PC-3 (cell line): ENCODE measurements at regions not wholly inside any gene's neighbourhood (a gene's known extent, or its start where the extent isn't known, plus 50 kb on each side); places are given as distances from the start of the nearest gene placed in this dataset.

Source experiments
- ATAC-seq: fragments of 200-7000 bp; cut with Tn5 transposase; 2 replicates; pipeline ENCODE4 v1.9.1; 2020; ENCODE audit warnings: mild to moderate bottlenecking, moderate library complexity
- BruUV-seq: library from RNA; stranded (reverse); fragments of 400-500 nt; replicated peaks from 2 replicates; lab custom pipeline; 2021; lab: Mats Ljungman, UMichigan
- CTCF ChIA-PET: fragments of 300-600 bp; sonication (Branson Sonifier 250); formaldehyde crosslinking; loops from one replicate; lab custom pipeline; 2022; ENCODE audit warnings: antibody characterized with exemption; lab: Charles Lee
- POLR2A ChIA-PET: fragments of 300-600 bp; sonication (Branson Sonifier 250); formaldehyde crosslinking; loops from one replicate; lab custom pipeline; 2022; ENCODE audit warnings: antibody characterized with exemption; ENCODE audit not compliant: unreplicated experiment; lab: Charles Lee
- DNase-seq: peaks from one replicate; pipeline ENCODE4 v3.0.0-alpha.2; 2015
- H2AFZ ChIP-seq: fragments of 300-600 bp; sonication (generic); 2 replicates; pipeline ENCODE4 v1.6.0; 2016; ENCODE audit warnings: antibody characterized with exemption, low read length
- H3F3A ChIP-seq: fragments of 300-600 bp; sonication (generic); one replicate; pipeline ENCODE4 v1.6.0; 2017; ENCODE audit warnings: antibody characterized with exemption, low read length, control low read depth, mild to moderate bottlenecking; ENCODE audit not compliant: unreplicated experiment
- H3K27ac ChIP-seq: fragments of 300-600 bp; sonication (generic); 2 replicates; pipeline ENCODE4 v1.5.1; 2016; ENCODE audit warnings: mild to moderate bottlenecking, low read length
- H3K27me3 ChIP-seq: fragments of 300-600 bp; sonication (generic); 2 replicates; pipeline ENCODE4 v1.6.1; 2016; ENCODE audit warnings: low read length, mixed read lengths
- H3K36me3 ChIP-seq: fragments of 300-600 bp; sonication (generic); 2 replicates; pipeline ENCODE4 v1.6.1; 2016; ENCODE audit warnings: low read depth, mixed run types, low read length, mixed read lengths
- H3K4me1 ChIP-seq: fragments of 300-600 bp; sonication (generic); 2 replicates; pipeline ENCODE4 v1.5.1; 2016; ENCODE audit warnings: low read length; ENCODE audit not compliant: insufficient read depth
- H3K4me2 ChIP-seq: fragments of 300-600 bp; sonication (generic); 2 replicates; pipeline ENCODE4 v1.6.0; 2016; ENCODE audit warnings: low read length
- H3K4me3 ChIP-seq: fragments of 300-600 bp; sonication (generic); 2 replicates; pipeline ENCODE4 v1.5.1; 2016; ENCODE audit warnings: mild to moderate bottlenecking, low read length, mixed read lengths
- H3K79me2 ChIP-seq: fragments of 300-600 bp; sonication (generic); 2 replicates; pipeline ENCODE4 v1.6.1; 2017; ENCODE audit warnings: low read length, mixed read lengths
- H3K9ac ChIP-seq: fragments of 300-600 bp; sonication (generic); 2 replicates; pipeline ENCODE4 v1.6.0; 2016; ENCODE audit warnings: mild to moderate bottlenecking, low read length
- H3K9me2 ChIP-seq: fragments of 300-600 bp; sonication (generic); replicated peaks from 2 replicates; pipeline ENCODE4 v1.6.1; 2016; ENCODE audit warnings: mixed run types, low read length, mixed read lengths
- H3K9me3 ChIP-seq: fragments of 300-600 bp; sonication (generic); 2 replicates; pipeline ENCODE4 v1.6.1; 2016; ENCODE audit warnings: low read length, mixed read lengths
- H4K20me1 ChIP-seq: fragments of 300-600 bp; sonication (generic); 2 replicates; pipeline ENCODE4 v1.6.1; 2016; ENCODE audit warnings: low read length, mixed read lengths
- CTCF ChIP-seq: fragments of 300-600 bp; sonication (generic); conservative IDR thresholded peaks from 2 replicates; pipeline ENCODE4 v1.5.1; 2017; ENCODE audit warnings: antibody characterized with exemption, low read depth, mild to moderate bottlenecking, low read length
- EZH2 ChIP-seq: fragments of 300-600 bp; sonication (generic); IDR thresholded peaks from one replicate; pipeline ENCODE4 v1.6.1; 2017; ENCODE audit warnings: antibody characterized with exemption, mild to moderate bottlenecking, low read length; ENCODE audit not compliant: unreplicated experiment
- EZH2phosphoT487 ChIP-seq: fragments of 300-600 bp; sonication (generic); IDR thresholded peaks from 2 replicates; pipeline ENCODE4 v1.6.1; 2018; ENCODE audit warnings: mild to moderate bottlenecking, antibody characterized with exemption, low read length, borderline replicate concordance
- intact Hi-C: fragments of 100-400 bp; cut with micrococcal nuclease; formaldehyde crosslinking; loops from 2 replicates; pipeline ENCODE4 v1.9.0; 2023

DNA sequence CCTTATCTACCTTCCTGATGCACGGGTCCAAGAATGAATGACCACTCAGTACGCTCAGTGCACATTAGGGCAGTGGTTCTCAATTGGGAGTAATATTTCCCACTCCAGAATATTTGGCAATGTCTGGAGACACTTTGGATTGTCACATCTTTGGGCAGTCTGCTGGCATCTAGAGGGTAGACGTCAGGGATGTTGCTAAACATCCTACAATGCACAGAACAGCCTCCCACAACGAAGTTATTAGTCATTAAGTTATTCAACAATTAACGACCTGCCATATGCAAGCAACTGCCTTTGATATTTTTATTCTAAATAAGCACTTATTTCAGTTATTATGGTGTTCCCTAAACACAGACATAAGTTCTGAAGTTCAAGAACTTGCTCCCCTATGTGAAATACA, 669.3 kb downstream of the TOX3 start:
- ATAC-seq (no peak), DNase-seq (no peak)
- H3K36me3 ChIP-seq, result no peaks in the 10 kb centered on the region
- TF ChIP-seq CTCF (no peak), EZH2 (no peak), EZH2phosphoT487 (no peak)
- no TSS peak for BruUV-seq
- no peaks in the 10 kb centered on the region for H3K9me3 ChIP-seq
- intact Hi-C loops, result no loop called here
- H3K27ac ChIP-seq, result no peak overlapping the region
- H4K20me1 ChIP-seq, result no peaks in the 10 kb centered on the region
- no peak overlapping the region for H3K9ac ChIP-seq
- no peaks in the 10 kb centered on the region for H3F3A ChIP-seq
- H3K4me2 ChIP-seq, result no peak overlapping the region
- H3K4me3 ChIP-seq, result no peak overlapping the region
- no peaks in the 10 kb centered on the region for H3K79me2 ChIP-seq
- no peaks in the 10 kb centered on the region for H3K27me3 ChIP-seq
- H3K9me2 ChIP-seq, result no peaks in the 10 kb centered on the region
- H3K4me1 ChIP-seq, result peaks cover 6% of the 10 kb centered on the region; the same call in 1 of the 2 replicates
- ChIA-PET POLR2A (no interaction called here), CTCF (no interaction called here)
- no peak overlapping the region for H2AFZ ChIP-seq

DNA sequence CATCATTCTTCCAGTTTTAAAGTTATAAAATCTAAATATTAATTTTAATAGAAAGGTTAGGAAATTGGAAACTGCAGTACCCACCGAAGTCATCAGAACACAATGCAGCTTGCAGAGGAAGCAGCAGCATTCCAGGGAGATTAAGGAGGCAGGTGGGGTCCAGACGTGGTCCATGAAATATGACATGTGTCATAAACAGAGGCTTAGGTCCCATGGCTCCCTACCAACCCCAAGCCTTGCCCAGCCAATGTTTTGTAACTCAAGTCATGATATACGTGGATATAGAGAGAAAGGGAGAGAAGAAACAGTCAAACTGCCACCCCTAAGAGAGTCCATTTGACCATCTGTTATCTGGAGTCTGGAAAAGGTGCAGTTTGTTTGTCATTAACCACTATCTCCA, 670.0 kb downstream of the TOX3 start:
- H2AFZ ChIP-seq, result no peak overlapping the region
- intact Hi-C loops, result no loop called here
- no peak overlapping the region for H3K27ac ChIP-seq
- DNase-seq (no peak), ATAC-seq (no peak)
- no peaks in the 10 kb centered on the region for H3K27me3 ChIP-seq
- ChIA-PET POLR2A (no interaction called here), CTCF (no interaction called here)
- TF ChIP-seq EZH2phosphoT487 (no peak), CTCF (no peak), EZH2 (no peak)
- H3K4me3 ChIP-seq, result no peak overlapping the region
- no peak overlapping the region for H3K4me2 ChIP-seq
- H3K9me2 ChIP-seq, result no peaks in the 10 kb centered on the region
- BruUV-seq, result no TSS peak
- no peaks in the 10 kb centered on the region for H3K79me2 ChIP-seq
- no peak overlapping the region for H3K9ac ChIP-seq
- no peaks in the 10 kb centered on the region for H3F3A ChIP-seq
- no peaks in the 10 kb centered on the region for H3K36me3 ChIP-seq
- H4K20me1 ChIP-seq, result no peaks in the 10 kb centered on the region
- no peaks in the 10 kb centered on the region for H3K9me3 ChIP-seq
- peaks cover 6% of the 10 kb centered on the region; the same call in 1 of the 2 replicates for H3K4me1 ChIP-seq

- Histone ChIP-seq H3K79me2 (no peaks in the 10 kb centered on the region), H2AFZ (no peak overlapping the region), H3K4me3 (no peak overlapping the region), H3K9me2 (no peaks in the 10 kb centered on the region), H3K9ac (no peak overlapping the region), H3K4me1 (peaks cover 6% of the 10 kb centered on the region; the same call in 1 of the 2 replicates), H3K27me3 (no peaks in the 10 kb centered on the region), H3K4me2 (no peak overlapping the region), H4K20me1 (no peaks in the 10 kb centered on the region), H3K36me3 (no peaks in the 10 kb centered on the region), H3K27ac (no peak overlapping the region), H3K9me3 (no peaks in the 10 kb centered on the region), H3F3A (no peaks in the 10 kb centered on the region)
- ChIA-PET POLR2A (no interaction called here), CTCF (no interaction called here)
- no peak for TF ChIP-seq EZH2
- no peak for TF ChIP-seq EZH2phosphoT487
- TF ChIP-seq CTCF, result no peak
- DNase-seq (no peak), ATAC-seq (no peak)
- no TSS peak for BruUV-seq
- intact Hi-C loops, result no loop called here
Observed at GRCh38 chr16:51876601-51876875, 670.4 kb downstream of the TOX3 start.
